HG03521 (cell line): ENCODE measurements at regions not wholly inside any gene's neighbourhood (a gene's known extent, or its start where the extent isn't known, plus 50 kb on each side); places are given as distances from the start of the nearest gene placed in this dataset.
"Not testable (repeated sequence)": the region's sequence is repeated elsewhere in the genome, so short reads cannot be mapped to it uniquely, and the experiment has no call there.

ENCODE experiments used
- ATAC-seq: cut with Tn5 transposase; IDR thresholded peaks from one replicate; pipeline ENCODE4 v1.9.1; 2021; ENCODE audit warnings: mild to moderate bottlenecking, moderate library complexity; ENCODE audit not compliant: unreplicated experiment

DNA sequence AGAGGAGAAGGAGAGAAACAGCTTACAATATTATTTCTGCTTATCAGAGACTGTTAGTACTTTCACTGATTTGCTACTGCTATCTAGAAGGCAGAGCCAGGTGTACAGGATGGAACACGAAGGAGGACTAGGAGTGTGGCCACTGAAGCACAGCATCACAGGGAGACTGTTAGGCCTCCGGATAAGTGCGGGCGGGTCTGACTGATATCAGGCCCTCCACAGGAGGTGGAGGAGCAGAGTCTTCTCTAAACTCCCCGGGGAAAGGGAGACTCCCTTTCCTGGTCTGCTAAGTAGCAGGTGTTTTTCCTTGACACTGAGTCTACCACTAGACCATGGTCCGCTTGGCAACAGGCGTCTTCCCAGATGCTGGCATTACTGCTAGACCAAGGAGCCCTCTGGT, 1065.2 kb downstream of the TMEM121 start:
- ATAC-seq, result not testable (repeated sequence)

DNA sequence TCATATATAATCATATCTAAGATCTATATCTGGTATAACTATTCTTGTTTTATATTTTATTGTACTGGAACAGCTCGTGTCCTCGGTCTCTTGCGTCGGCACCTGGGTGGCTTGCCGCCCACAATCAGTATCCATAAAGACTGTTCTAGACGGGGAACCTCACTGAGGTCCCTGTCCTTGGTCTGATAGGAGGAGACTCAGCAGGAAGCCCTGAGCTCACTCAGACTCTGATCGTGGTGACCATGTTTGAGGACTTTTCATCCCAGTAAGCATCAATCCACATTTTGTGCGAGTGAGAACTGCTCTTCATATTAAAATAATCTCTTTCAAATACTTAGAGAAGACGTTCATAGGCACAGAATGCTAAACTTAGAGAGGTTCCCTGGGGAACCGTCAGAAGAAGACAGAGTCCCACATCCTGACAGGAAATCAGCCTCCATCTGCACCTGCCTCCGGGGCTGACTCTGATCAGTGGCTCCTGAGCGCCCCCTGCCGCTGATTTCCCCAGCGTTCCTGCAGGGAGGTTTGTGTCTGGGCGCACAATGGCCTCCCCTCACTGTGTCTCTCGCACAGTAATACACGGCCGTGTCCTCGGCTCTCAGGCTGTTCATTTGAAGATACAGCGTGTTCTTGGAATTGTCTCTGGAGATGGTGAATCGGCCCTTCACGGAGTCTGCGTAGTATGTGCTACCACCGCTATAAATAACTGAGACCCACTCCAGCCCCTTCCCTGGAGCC, 1065.9 kb downstream of the TMEM121 start:
- ATAC-seq, result not testable (repeated sequence)

DNA sequence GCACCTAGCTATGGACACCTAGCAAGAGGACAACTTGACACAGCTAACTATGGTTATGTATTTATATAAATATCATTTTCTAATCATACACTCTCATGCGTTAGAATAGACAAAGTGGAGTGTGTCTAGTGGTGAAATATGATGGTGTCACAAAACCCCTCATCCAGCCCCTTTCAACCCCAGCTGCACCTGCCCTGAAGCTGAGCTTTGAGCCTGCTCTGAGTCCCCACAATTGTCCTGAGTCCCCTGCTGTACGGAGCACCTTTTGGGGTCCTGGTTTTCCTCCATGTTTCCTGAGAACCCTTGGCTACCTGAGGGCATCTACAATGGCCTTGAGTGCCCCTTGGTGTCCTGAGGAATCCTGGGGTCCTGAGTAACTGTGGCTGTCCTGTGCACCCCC, 1072.8 kb downstream of the TMEM121 start:
- ATAC-seq, result no peak

- ATAC-seq, result no peak
These were observed 1079.4 kb downstream of the TMEM121 start for GRCh38 chr14:106605548-106606448.

DNA sequence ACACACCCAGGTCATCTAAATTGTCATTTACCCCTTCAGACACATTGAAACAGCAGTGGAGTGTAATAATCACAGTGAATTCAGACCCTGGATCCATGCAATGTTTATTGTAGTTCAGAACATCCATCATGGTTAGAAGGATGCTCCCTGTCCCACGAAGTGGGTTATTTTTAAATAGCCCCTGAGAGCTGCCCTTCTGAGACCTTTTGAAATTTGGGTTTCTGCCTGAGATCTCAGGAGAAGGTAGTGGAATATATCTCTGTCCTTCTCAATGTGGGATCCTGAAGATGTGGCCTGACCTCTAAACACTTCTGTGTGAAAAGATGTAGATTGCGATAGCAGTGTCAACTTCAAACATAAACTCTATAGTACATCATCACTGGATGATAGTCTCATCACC, 1080.6 kb downstream of the TMEM121 start:
- no peak for ATAC-seq

GRCh38 chr14:106610691-106611090, 1084.3 kb downstream of the TMEM121 start:
- ATAC-seq, result no peak

GRCh38 chr14:106613256-106613655, 1086.9 kb downstream of the TMEM121 start:
- ATAC-seq, result no peak

GRCh38 chr14:106618471-106618951, 1092.1 kb downstream of the TMEM121 start:
- ATAC-seq, result not testable (repeated sequence)

DNA sequence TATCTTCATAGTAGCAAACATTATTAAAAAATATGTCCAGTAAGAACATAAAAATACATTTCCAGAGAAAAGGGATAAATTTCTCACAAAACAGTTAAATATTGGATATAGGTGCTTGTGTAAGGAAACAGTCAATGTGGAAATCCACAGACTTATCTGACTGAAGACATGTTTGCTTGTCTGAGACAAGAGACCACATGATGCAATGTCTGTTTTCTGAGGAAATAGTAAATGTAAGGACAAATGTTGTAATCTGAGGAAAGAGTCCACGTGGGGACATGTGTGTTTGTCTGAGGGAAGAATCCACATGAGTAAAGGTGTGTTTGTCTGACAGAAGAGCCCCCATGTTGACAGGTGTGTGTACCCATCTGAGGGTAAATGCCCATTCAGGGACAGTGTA, 1093.2 kb downstream of the TMEM121 start:
- no peak for ATAC-seq

- no peak for ATAC-seq
These were observed 1094.0 kb downstream of the TMEM121 start for GRCh38 chr14:106620368-106620767.

DNA sequence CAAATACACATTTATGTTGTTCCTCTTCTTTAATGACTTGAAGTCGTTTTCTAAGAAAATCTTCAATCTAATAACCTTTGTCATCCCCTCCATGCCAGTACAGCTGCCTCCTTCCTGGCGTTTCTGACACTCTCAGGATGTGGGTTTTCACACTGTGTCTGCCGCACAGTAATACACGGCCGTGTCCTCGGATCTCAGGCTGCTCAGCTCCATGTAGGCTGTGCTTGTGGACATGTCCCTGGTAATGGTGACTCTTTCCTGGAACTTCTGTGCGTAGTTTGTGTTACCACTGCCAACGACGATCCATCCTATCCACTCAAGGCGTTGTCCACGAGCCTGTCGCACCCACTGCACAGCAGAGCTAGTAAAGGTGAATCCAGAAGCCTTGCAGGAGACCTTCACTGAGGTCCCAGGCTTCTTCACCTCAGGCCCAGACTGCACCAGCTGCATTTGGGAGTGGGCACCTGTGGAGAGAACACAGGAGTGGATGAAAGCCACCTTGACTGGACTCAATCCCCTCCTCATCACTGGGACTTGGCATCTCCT, 1095.9 kb downstream of the TMEM121 start:
- ATAC-seq, result no peak

DNA sequence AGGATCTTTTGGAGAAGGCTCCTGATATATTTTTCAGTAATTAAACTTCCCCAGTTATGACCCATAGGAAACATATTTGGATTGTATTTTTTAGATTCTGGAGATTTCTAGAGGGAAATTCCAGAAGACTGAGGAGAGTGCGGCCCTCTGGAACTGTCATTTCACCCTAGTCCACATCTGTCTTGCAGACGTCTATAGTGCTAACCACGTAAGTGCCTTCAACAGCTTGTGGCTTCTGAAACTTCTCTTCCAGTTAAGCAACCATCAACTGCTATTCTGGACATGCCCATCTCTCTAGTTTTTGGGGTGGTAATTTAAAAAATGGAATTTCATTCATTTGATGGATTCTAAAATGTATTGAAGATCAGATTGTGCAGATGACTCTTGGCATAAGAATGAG, 1098.8 kb downstream of the TMEM121 start:
- ATAC-seq, result no peak

- ATAC-seq, result not testable (repeated sequence)
These were observed 1100.1 kb downstream of the TMEM121 start for GRCh38 chr14:106626469-106626868.

DNA sequence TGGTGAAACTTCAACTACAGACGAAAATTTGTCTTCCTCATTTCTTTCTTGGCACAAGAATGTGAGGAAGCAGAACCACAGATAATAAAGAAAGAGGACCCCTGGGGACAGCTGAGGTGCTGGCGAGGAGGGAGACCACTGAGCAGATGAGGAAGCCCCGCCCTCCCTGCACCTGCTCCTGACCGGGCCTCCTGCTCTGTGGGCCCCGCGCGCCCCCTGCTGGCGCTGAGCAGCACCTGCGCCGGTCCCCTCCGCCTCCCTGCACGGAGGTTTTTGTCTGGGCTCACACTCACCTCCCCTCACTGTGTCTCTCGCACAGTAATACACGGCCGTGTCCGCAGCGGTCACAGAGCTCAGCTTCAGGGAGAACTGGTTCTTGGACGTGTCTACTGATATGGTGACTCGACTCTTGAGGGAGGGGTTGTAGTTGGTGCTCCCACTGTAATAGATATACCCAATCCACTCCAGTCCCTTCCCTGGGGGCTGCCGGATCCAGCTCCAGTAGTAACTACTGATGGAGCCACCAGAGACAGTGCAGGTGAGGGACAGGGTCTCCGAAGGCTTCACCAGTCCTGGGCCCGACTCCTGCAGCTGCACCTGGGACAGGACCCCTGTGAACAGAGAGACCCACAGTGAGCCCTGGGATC, 1100.7 kb downstream of the TMEM121 start:
- peak; percentile 58 for ATAC-seq

DNA sequence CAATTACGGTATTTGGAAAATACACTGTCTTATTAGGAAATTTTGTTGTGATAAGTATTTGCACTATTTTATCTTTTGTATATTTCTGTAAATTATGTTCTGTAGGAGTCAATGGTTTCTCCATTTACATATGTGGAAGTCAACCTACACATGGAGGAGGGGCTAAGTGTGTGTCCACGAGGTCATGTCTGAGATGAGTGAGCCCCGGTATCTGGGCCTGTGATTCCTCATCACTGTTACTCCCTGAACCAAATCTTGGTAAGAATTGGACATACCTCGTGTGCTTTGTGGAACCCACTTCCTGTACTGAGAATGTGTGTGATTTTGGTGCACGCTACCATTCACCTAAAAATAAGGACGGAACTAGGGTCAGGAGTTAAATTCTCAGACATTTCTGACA, 1105.5 kb downstream of the TMEM121 start:
- ATAC-seq, result no peak

GRCh38 chr14:106633721-106634120, 1107.3 kb downstream of the TMEM121 start:
- ATAC-seq, result no peak

GRCh38 chr14:106635569-106635968, 1109.2 kb downstream of the TMEM121 start:
- ATAC-seq, result no peak

- not testable (repeated sequence) for ATAC-seq
These were observed 1112.5 kb downstream of the TMEM121 start for GRCh38 chr14:106638786-106639452.

DNA sequence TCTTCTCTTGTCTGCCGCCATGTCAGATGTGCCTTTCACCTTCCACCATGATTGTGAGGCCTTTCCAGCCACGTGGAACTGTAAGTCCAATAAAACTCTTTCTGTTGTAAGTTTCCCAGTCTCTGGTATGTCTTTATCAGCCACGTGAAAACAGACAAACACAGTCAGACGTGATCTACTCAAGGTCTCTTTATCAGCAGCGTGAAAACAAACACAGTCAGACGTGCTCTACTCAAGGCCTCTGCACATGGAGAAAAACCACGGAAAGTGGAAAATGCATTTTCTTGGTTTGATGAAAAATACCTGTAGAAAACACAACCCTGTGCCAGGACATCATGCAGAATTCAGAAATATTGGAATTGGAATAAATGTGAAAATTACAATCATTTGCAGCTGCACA, 1115.7 kb downstream of the TMEM121 start:
- no peak for ATAC-seq

GRCh38 chr14:106642971-106643370, 1116.6 kb downstream of the TMEM121 start:
- ATAC-seq, result not testable (repeated sequence)
